Mononuclear cell (primary cell): ENCODE measurements at regions not wholly inside any gene's neighbourhood (a gene's known extent, or its start where the extent isn't known, plus 50 kb on each side); places are given as distances from the start of the nearest gene placed in this dataset.

Source experiments
- H3K27me3 ChIP-seq: 2 replicates; pipeline ENCODE4 v1.6.0; 2011; ENCODE audit warnings: low read length, control low read depth; ENCODE audit not compliant: insufficient read depth
- H3K4me1 ChIP-seq: 2 replicates; pipeline ENCODE4 v1.5.1; 2011; ENCODE audit warnings: mild to moderate bottlenecking, low read length, control low read depth; ENCODE audit not compliant: insufficient read depth
- H3K4me3 ChIP-seq: 2 replicates; pipeline ENCODE4 v1.5.1; 2011; ENCODE audit warnings: mild to moderate bottlenecking, low read length, moderate library complexity
- H3K9me3 ChIP-seq: 2 replicates; pipeline ENCODE4 v1.5.1; 2011; ENCODE audit warnings: low read depth, mild to moderate bottlenecking, control low read depth, low read length

DNA sequence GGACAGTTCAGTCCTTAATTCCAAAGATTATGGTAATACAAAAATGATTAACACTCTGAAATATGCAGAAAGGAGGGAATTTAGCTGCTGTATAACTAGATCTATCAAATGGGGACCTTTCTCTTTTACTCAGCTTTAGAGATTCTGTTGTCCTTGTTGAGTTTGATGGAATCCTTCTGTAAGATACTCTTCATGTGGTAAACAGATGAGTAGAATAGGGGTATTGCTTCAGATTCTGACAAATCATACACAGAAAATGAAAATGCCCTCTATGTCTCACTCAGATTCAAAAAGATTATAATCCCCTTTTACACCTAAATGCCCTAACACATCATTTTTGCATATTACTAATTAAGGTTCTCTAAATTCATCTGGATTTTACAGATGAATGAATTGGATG lies 50.7 kb downstream of the ARHGAP35 start:
- peaks cover 24% of the 10 kb centered on the region for H3K4me1 ChIP-seq
- H3K4me3 ChIP-seq = no peak overlapping the region
- H3K27me3 ChIP-seq = no peaks in the 10 kb centered on the region
- no peaks in the 10 kb centered on the region for H3K9me3 ChIP-seq

DNA sequence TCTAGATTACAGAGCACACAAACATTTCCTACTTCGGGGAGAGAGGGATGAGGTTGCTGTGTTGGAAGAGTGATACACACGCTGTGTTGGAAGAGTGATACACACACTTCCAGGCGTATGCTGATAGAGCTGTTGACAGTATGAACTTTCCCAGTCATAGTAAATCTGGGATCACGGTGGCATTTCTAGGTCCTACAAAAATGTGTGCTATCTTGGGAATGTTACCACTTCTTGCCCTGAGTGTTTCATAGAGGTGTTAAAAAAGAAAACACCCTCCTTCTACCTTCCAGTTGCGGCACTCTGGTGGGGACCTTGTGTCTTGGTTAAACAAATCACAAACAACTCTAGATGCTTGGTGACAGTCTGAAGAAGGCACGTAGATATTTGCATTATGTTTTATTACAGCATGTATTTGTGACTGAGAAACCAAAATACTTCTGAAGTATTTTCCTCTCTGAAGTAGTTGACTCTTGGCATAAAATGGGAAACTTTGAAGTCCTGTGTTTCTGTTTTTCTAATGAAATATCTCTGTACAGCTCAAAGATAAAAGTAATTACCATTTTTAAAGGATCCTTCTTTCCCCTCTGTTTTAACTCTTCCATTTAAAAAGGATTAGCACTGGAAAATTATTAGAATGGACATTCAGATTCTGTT lies 52.5 kb downstream of the ARHGAP35 start:
- H3K4me3 ChIP-seq = no peak overlapping the region
- H3K4me1 ChIP-seq = peaks cover 24% of the 10 kb centered on the region
- no peaks in the 10 kb centered on the region for H3K9me3 ChIP-seq
- no peaks in the 10 kb centered on the region for H3K27me3 ChIP-seq

DNA sequence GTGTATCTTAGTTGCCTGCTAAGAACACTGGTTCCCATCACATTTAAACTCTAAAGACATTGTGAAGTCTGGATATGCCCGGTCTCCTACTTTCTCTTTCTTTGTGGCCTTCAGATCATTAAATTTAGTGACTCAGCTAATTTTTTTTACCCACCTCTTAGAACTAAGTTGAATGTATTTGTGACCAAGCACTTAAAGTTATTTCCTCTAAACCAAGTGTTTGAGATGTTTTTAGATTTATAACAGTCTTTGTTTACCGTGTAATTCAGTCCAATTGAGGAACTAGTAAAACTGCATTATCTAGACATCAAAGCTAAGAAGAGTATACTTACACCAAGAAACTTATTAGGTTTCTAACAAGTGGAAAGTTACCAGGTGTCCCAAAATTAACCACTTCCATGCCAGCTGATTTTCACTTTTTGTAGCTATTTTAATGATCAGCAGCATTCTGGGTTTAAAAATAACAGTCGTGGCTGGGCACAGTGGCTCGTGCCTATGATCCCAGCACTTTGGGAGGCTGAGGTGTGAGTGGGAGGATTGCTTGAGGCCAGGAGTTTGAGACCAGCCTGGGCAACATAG lies 53.1 kb downstream of the ARHGAP35 start:
- Histone ChIP-seq H3K4me1 (peaks cover 24% of the 10 kb centered on the region), H3K27me3 (no peaks in the 10 kb centered on the region), H3K4me3 (no peak overlapping the region), H3K9me3 (no peaks in the 10 kb centered on the region)

DNA sequence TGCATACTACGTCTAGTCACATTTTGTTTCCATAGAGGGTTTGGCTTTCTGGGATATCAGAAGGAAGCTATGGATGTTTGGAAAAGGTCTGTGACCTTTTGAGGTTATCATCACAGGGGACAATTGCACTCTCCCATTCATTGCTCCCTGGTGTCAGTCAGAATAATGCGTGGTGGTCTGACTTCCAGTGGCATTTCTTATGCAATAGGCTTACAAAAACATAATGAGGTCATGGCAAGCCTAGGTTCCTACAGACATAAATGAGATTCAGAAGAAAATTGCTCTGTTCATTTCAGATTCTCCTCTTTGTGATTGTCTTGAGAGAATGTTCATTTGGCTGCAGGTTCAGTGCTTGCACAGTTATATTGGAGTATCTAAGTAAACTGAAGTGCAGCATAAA lies 54.6 kb downstream of the ARHGAP35 start:
- H3K27me3 ChIP-seq = no peaks in the 10 kb centered on the region
- peaks cover 19% of the 10 kb centered on the region for H3K4me1 ChIP-seq
- no peaks in the 10 kb centered on the region for H3K9me3 ChIP-seq
- H3K4me3 ChIP-seq = no peak overlapping the region

- Histone ChIP-seq H3K27me3 (no peaks in the 10 kb centered on the region), H3K4me1 (peaks cover 19% of the 10 kb centered on the region), H3K9me3 (no peaks in the 10 kb centered on the region), H3K4me3 (no peak overlapping the region)
These were observed 56.2 kb downstream of the ARHGAP35 start for GRCh38 chr19:46917002-46917401.

DNA sequence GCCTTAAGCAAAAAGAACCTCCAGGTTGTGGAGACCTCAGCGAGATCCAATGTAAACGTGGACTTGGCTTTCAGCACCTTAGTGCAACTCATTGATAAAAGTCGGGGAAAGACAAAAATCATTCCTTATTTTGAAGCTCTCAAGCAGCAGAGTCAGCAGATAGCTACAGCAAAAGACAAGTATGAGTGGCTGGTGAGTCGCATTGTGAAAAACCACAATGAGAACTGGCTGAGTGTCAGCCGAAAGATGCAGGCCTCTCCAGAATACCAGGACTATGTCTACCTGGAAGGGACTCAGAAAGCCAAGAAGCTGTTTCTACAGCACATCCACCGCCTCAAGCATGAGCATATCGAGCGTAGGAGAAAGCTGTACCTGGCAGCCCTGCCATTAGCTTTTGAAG lies 58.5 kb downstream of the ARHGAP35 start:
- peaks cover 15% of the 10 kb centered on the region for H3K4me1 ChIP-seq
- no peak overlapping the region for H3K4me3 ChIP-seq
- no peaks in the 10 kb centered on the region for H3K27me3 ChIP-seq
- H3K9me3 ChIP-seq = no peaks in the 10 kb centered on the region

DNA sequence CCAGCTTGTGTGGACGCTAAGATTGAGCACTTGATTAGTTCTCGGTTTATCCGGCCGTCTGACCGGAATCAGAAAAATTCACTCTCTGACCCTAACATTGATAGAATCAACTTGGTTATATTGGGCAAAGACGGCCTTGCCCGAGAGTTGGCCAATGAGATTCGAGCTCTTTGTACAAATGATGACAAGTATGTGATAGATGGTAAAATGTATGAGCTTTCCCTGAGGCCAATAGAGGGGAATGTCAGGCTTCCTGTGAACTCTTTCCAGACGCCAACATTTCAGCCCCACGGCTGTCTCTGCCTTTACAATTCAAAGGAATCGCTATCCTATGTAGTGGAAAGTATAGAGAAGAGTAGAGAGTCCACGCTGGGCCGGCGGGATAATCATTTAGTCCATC lies 59.6 kb downstream of the ARHGAP35 start:
- Histone ChIP-seq H3K4me1 (peaks cover 15% of the 10 kb centered on the region), H3K4me3 (no peak overlapping the region), H3K27me3 (no peaks in the 10 kb centered on the region), H3K9me3 (no peaks in the 10 kb centered on the region)

DNA sequence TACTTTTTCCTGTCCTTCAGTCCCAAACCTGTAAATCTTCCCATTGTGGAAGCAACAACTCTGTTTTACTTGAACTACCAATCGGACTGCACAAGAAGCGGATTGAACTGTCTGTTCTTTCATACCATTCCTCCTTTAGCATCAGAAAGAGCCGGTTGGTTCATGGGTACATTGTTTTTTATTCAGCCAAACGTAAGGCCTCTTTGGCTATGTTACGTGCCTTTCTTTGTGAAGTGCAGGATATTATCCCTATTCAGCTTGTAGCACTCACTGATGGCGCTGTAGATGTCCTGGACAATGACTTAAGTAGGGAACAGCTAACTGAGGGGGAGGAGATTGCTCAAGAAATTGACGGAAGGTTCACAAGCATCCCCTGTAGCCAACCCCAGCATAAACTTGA lies 60.3 kb downstream of the ARHGAP35 start:
- Histone ChIP-seq H3K4me3 (no peak overlapping the region), H3K9me3 (no peaks in the 10 kb centered on the region), H3K4me1 (peaks cover 17% of the 10 kb centered on the region), H3K27me3 (no peaks in the 10 kb centered on the region)

DNA sequence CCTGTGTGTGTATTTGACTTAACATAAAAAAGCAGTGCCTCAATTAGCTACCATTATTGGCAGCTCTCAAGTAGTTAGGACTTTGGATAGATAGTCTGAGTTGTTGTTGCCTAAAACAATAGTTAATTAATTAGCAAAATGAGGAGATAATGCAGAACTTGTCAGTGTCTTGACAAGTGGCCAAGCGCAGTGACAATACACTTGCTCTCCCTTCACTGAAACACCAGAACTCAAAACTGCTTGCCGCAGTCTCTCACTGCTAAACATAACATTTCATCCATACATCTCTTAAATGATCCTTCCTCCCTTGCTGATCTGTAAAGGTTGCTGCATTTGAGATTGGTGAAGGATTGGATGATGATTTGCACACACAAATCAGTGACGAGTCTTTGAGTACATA lies 61.7 kb downstream of the ARHGAP35 start:
- H3K9me3 ChIP-seq = no peaks in the 10 kb centered on the region

GRCh38 chr19:46924874-46925547 lies 64.2 kb downstream of the ARHGAP35 start:
- Histone ChIP-seq H3K4me3 (no peak overlapping the region), H3K9me3 (no peaks in the 10 kb centered on the region), H3K27me3 (no peaks in the 10 kb centered on the region), H3K4me1 (peaks cover 24% of the 10 kb centered on the region)

More for the DNA sequence above, 61.7 kb downstream of the ARHGAP35 start:
- H3K27me3 ChIP-seq = no peaks in the 10 kb centered on the region
- H3K4me1 ChIP-seq = peaks cover 22% of the 10 kb centered on the region
- no peak overlapping the region for H3K4me3 ChIP-seq

GRCh38 chr19:46925548-46925950 lies 64.8 kb downstream of the ARHGAP35 start:
- no peaks in the 10 kb centered on the region for H3K9me3 ChIP-seq
- peaks cover 24% of the 10 kb centered on the region for H3K4me1 ChIP-seq
- H3K27me3 ChIP-seq = no peaks in the 10 kb centered on the region
- H3K4me3 ChIP-seq = no peak overlapping the region

DNA sequence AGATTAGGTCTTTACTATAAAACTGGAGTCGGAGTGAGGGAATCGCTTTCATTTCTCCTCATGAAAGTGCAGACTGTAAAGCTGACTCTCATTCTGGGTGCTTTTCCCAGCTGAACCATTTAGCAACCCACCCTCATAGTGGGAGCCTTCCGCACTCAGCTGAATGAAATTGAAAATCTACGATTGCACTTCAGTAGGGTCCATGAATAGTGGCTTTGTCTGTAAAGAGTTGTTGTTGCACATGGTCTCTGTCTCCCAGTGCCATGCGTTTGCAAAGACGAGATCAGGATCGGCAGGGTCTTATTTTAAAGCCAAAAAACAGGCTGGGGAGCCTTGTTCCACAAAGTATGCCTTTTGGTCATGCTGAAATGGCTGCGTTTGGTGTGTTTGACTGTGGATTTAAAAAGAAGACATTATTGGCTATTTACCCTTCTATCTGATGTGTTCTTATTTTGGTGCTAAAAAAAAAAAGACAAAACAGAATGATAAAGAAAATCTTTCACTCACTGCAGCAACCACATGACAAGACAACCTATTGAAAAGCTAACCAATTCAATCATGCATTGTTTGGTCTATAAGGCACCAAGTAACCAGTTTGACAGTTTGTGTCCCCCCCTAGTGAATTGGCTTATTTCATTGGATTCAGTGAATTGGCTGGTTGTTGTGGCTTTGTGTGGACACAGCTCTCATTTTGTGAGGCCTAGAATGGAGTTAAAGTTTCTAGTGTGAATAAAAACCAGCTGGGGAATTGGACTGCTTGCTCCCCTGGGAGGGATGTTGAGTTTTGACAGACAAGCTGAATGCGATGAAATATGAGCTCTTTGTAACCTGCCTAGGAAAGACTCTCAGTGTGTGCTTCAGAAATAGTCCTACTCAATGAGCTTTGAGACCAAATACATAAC lies 65.6 kb downstream of the ARHGAP35 start:
- Histone ChIP-seq H3K4me1 (peaks cover 24% of the 10 kb centered on the region), H3K9me3 (no peaks in the 10 kb centered on the region), H3K27me3 (no peaks in the 10 kb centered on the region), H3K4me3 (no peak overlapping the region)

DNA sequence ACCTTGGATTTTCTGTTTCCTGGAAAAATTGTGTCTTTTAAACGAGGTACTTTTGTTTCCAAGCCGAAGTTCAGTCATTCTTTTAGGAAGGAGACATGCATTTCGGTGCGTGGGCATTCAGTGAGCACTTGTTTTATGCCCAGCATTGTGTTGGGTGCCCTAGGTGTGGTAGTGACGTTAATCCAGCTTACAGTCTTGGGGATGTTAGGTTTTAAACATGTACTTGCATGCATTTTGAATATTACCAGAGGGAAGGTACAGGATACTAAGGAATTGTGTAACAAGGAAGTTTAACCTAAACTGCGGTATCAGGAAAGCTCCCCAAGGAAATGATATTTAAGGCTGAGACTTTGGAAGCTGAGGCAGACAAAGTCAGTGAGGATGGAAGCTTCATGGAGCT lies 66.3 kb downstream of the ARHGAP35 start:
- Histone ChIP-seq H3K4me3 (no peak overlapping the region), H3K4me1 (peaks cover 24% of the 10 kb centered on the region), H3K27me3 (no peaks in the 10 kb centered on the region), H3K9me3 (no peaks in the 10 kb centered on the region)

GRCh38 chr19:46927893-46928292 lies 67.1 kb downstream of the ARHGAP35 start:
- Histone ChIP-seq H3K27me3 (no peaks in the 10 kb centered on the region), H3K4me3 (no peak overlapping the region), H3K9me3 (no peaks in the 10 kb centered on the region), H3K4me1 (peaks cover 24% of the 10 kb centered on the region)

GRCh38 chr19:46928951-46929350 lies 68.2 kb downstream of the ARHGAP35 start:
- H3K27me3 ChIP-seq = no peaks in the 10 kb centered on the region
- H3K9me3 ChIP-seq = no peaks in the 10 kb centered on the region
- no peak overlapping the region for H3K4me3 ChIP-seq
- H3K4me1 ChIP-seq = peaks cover 23% of the 10 kb centered on the region
